ENCODE measurements at regions not wholly inside any gene's neighbourhood (a gene's known extent, or its start where the extent isn't known, plus 50 kb on each side); places are given as distances from the start of the nearest gene placed in this dataset.
"Not testable (repeated sequence)": the region's sequence is repeated elsewhere in the genome, so short reads cannot be mapped to it uniquely, and the experiment has no call there.

DNA sequence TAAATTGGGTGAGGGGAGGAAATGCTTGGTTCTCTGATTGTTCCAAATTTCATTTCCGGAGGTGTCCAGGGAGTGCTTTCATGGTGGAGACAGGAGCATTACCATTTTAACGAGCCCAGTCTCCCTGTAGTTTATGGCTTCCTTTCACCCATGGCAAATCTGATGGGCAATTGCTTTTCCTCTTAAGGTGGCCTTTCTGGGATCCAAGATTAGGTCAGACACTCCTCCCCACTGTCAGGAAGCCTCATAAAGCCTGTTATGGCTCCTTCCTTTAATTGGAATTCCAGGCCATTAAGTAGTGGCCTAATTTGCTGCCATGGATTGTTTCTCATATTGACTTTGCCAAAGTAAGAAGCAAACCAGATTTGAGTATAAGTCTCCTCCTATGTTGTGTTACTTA is 157.8 kb downstream of the PDCD6IP start:
- H3K27me3 Mint-ChIP-seq = peaks cover 0 to 6% (median 2%) of the 10 kb centered on the region in 5 donors
- Histone ChIP-seq H3K9me3 (ENCODE audit: control insufficient read depth in 2 of 3, low read length in 3 of 3) (no peaks in the 10 kb centered on the region), H3K4me1 (ENCODE audit: control insufficient read depth in 2 of 2, insufficient read depth in 2 of 2, low read length in 2 of 2) (no peaks in the 10 kb centered on the region), H3K36me3 (ENCODE audit: control insufficient read depth in 2 of 3, insufficient read depth in 3 of 3, low read length in 3 of 3) (no peaks in the 10 kb centered on the region), H3K27me3 (ENCODE audit: control insufficient read depth in 2 of 2, insufficient read depth in 2 of 2, low read length in 2 of 2) (no peaks in the 10 kb centered on the region), H3K27ac (ENCODE audit: low read depth, low read length) (no peak overlapping the region), H3K4me3 (ENCODE audit: low read length) (no peak overlapping the region)
- H3K4me1 Mint-ChIP-seq = no peaks in the 10 kb centered on the region
- H3K27ac Mint-ChIP-seq = peak overlapping the region in 1 of 9 donors; percentile 28
- DNase-seq (no peak), ATAC-seq (no peak)
- H3K36me3 Mint-ChIP-seq = no peaks in the 10 kb centered on the region
- intact Hi-C loops (cut with micrococcal nuclease) = no loop called here
- no peak overlapping the region for H3K4me3 Mint-ChIP-seq
- ChIA-PET POLR2A (no interaction called here), CTCF (no interaction called here)
- no peaks in the 10 kb centered on the region for H3K9me3 Mint-ChIP-seq

DNA sequence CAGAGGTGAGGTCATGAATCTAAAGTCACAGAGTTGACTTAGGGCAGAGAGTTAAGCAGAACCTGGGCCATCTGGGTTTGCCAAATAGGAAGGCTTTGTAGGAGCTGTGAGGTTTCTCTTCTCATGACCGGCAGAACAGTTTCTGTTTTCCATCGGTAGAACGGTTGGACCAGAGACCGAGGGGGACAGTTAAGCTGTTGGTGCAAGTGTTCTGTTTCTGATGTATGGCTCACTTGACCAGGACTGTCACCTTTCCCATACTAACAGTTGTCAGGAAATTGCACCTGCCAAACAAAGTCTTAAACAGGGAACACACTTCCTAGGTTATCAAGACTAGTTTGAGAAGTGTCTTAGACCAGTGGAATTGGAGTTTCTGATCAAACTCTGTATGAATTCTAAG is 158.3 kb downstream of the PDCD6IP start:
- Histone ChIP-seq H3K27ac (ENCODE audit: low read depth, low read length) (no peak overlapping the region), H3K4me3 (ENCODE audit: low read length) (no peak overlapping the region), H3K4me1 (ENCODE audit: control insufficient read depth in 2 of 2, insufficient read depth in 2 of 2, low read length in 2 of 2) (no peaks in the 10 kb centered on the region), H3K27me3 (ENCODE audit: control insufficient read depth in 2 of 2, insufficient read depth in 2 of 2, low read length in 2 of 2) (no peaks in the 10 kb centered on the region), H3K9me3 (ENCODE audit: control insufficient read depth in 2 of 3, low read length in 3 of 3) (no peaks in the 10 kb centered on the region), H3K36me3 (ENCODE audit: control insufficient read depth in 2 of 3, insufficient read depth in 3 of 3, low read length in 3 of 3) (no peaks in the 10 kb centered on the region)
- no peaks in the 10 kb centered on the region for H3K4me1 Mint-ChIP-seq
- POLR2A ChIA-PET = no interaction called here
- H3K27me3 Mint-ChIP-seq = peaks cover 0 to 6% (median 0%) of the 10 kb centered on the region in 5 donors
- no peak for DNase-seq
- no peak for ATAC-seq
- CTCF ChIA-PET = no interaction called here
- intact Hi-C loops (cut with micrococcal nuclease) = no loop called here
- H3K4me3 Mint-ChIP-seq = no peak overlapping the region
- peaks cover 0 to 4% (median 0%) of the 10 kb centered on the region in 11 donors for H3K9me3 Mint-ChIP-seq
- H3K36me3 Mint-ChIP-seq = no peaks in the 10 kb centered on the region
- peak overlapping the region in 1 of 9 donors; percentile 19 for H3K27ac Mint-ChIP-seq

DNA sequence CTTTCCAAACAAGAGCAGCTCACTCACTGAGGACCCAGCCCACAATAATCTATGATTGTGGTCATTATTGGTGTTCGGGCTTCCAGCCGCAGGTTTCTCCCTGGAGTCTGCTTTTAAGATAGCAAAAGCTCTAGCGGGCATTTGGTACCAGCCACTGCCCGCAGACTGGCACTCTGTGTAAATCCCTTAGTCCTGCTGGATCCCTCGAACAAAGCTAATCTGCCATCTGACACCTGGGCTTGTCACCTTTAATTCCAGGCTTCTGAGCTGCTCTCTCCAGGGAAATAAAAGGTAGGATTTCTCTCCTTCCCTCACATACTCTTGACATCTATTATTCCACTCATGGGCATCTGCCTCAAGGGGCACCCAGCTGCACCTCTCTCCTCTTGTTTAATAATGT is 158.7 kb downstream of the PDCD6IP start:
- no peak for ATAC-seq
- CTCF ChIA-PET = no interaction called here
- H3K27me3 Mint-ChIP-seq = peaks cover 0 to 6% (median 0%) of the 10 kb centered on the region in 5 donors
- H3K27ac Mint-ChIP-seq = no peak overlapping the region
- no peaks in the 10 kb centered on the region for H3K36me3 Mint-ChIP-seq
- no peak for DNase-seq
- no peaks in the 10 kb centered on the region for H3K4me1 Mint-ChIP-seq
- H3K27ac ChIP-seq (ENCODE audit: low read depth, low read length) = no peak overlapping the region
- intact Hi-C loops (cut with micrococcal nuclease) = no loop called here
- POLR2A ChIA-PET = no interaction called here
- H3K4me3 Mint-ChIP-seq = no peak overlapping the region
- no peaks in the 10 kb centered on the region for H3K9me3 ChIP-seq (ENCODE audit: control insufficient read depth in 2 of 3, low read length in 3 of 3)
- peaks cover 0 to 5% (median 0%) of the 10 kb centered on the region in 11 donors for H3K9me3 Mint-ChIP-seq
- no peaks in the 10 kb centered on the region for H3K36me3 ChIP-seq (ENCODE audit: control insufficient read depth in 2 of 3, insufficient read depth in 3 of 3, low read length in 3 of 3)
- no peak overlapping the region for H3K4me3 ChIP-seq (ENCODE audit: low read length)
- H3K27me3 ChIP-seq (ENCODE audit: control insufficient read depth in 2 of 2, insufficient read depth in 2 of 2, low read length in 2 of 2) = no peaks in the 10 kb centered on the region
- no peaks in the 10 kb centered on the region for H3K4me1 ChIP-seq (ENCODE audit: control insufficient read depth in 2 of 2, insufficient read depth in 2 of 2, low read length in 2 of 2)

DNA sequence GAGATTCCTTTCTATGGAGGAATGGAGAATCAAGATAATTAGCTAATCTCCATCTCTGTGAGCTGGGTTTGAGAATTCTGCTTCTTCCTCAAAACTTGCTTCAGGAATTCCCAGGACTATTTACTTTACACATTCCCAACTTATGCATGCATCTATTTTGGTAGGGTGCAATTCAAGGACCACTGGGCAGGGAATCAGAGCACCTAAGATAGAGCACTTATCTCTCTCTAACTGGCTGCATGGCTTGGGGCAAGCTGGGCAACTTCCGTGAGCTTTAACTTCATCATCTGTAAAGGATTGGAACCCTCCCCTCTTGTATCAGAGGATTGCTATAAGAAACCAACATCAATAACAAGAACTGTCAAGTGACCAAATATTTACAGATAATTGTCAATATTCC is 160.2 kb downstream of the PDCD6IP start:
- Mint-ChIP-seq H3K4me3 (no peak overlapping the region), H3K9me3 (peaks cover 0 to 6% (median 2%) of the 10 kb centered on the region in 11 donors), H3K27ac (no peak overlapping the region), H3K4me1 (no peaks in the 10 kb centered on the region), H3K36me3 (no peaks in the 10 kb centered on the region), H3K27me3 (peaks cover 0 to 6% (median 0%) of the 10 kb centered on the region in 5 donors)
- H3K27ac ChIP-seq (ENCODE audit: low read depth, low read length) = no peak overlapping the region
- intact Hi-C loops (cut with micrococcal nuclease) = no loop called here
- no peaks in the 10 kb centered on the region for H3K4me1 ChIP-seq (ENCODE audit: control insufficient read depth in 2 of 2, insufficient read depth in 2 of 2, low read length in 2 of 2)
- no peak for ATAC-seq
- no peaks in the 10 kb centered on the region for H3K9me3 ChIP-seq (ENCODE audit: control insufficient read depth in 2 of 3, low read length in 3 of 3)
- CTCF ChIA-PET = no interaction called here
- no peak overlapping the region for H3K4me3 ChIP-seq (ENCODE audit: low read length)
- POLR2A ChIA-PET = no interaction called here
- no peaks in the 10 kb centered on the region for H3K36me3 ChIP-seq (ENCODE audit: control insufficient read depth in 2 of 3, insufficient read depth in 3 of 3, low read length in 3 of 3)
- H3K27me3 ChIP-seq (ENCODE audit: control insufficient read depth in 2 of 2, insufficient read depth in 2 of 2, low read length in 2 of 2) = no peaks in the 10 kb centered on the region
- DNase-seq = no peak

GRCh38 chr3:33962396-33962795 is 164.0 kb downstream of the PDCD6IP start:
- Mint-ChIP-seq H3K4me1 (no peaks in the 10 kb centered on the region), H3K36me3 (no peaks in the 10 kb centered on the region), H3K9me3 (peaks cover 0 to 7% (median 2%) of the 10 kb centered on the region in 11 donors), H3K27me3 (peaks cover 0 to 6% (median 0%) of the 10 kb centered on the region in 5 donors), H3K27ac (no peak overlapping the region), H3K4me3 (no peak overlapping the region)
- POLR2A ChIA-PET = no interaction called here
- Histone ChIP-seq H3K9me3 (ENCODE audit: control insufficient read depth in 2 of 3, low read length in 3 of 3) (no peaks in the 10 kb centered on the region), H3K27ac (ENCODE audit: low read depth, low read length) (no peak overlapping the region), H3K36me3 (ENCODE audit: control insufficient read depth in 2 of 3, insufficient read depth in 3 of 3, low read length in 3 of 3) (no peaks in the 10 kb centered on the region), H3K27me3 (ENCODE audit: control insufficient read depth in 2 of 2, insufficient read depth in 2 of 2, low read length in 2 of 2) (no peaks in the 10 kb centered on the region), H3K4me3 (ENCODE audit: low read length) (no peak overlapping the region), H3K4me1 (ENCODE audit: control insufficient read depth in 2 of 2, insufficient read depth in 2 of 2, low read length in 2 of 2) (no peaks in the 10 kb centered on the region)
- ATAC-seq (no peak), DNase-seq (no peak)
- intact Hi-C loops (cut with micrococcal nuclease) = no loop called here
- CTCF ChIA-PET = no interaction called here

DNA sequence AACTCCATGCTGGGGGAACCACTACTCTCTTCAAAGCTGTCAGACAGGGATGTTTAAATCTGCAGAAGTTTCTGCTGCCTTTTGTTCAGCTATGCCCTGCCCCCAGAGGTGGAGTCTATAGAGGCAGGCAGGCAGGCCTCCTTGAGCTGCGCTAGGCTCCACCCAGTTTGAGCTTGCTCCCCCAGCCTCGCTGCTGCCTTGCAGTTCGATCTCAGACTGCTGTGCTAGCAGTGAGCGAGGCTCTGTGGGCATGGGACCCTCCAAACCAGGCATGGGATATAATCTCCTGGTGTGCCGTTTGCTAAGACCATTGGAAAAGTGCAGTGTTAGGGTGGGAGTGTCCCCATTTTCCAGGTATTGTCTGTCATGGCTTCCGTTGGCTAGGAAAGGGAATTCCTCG is 171.8 kb downstream of the PDCD6IP start:
- H3K4me1 ChIP-seq (ENCODE audit: control insufficient read depth in 2 of 2, insufficient read depth in 2 of 2, low read length in 2 of 2); ATAC-seq; H3K27me3 ChIP-seq (ENCODE audit: control insufficient read depth in 2 of 2, insufficient read depth in 2 of 2, low read length in 2 of 2); intact Hi-C loops (cut with micrococcal nuclease); DNase-seq; H3K4me3 ChIP-seq (ENCODE audit: low read length); H3K4me1 Mint-ChIP-seq; H3K4me3 Mint-ChIP-seq; CTCF ChIA-PET; H3K27ac ChIP-seq (ENCODE audit: low read depth, low read length); POLR2A ChIA-PET; H3K36me3 ChIP-seq (ENCODE audit: control insufficient read depth in 2 of 3, insufficient read depth in 3 of 3, low read length in 3 of 3); H3K27ac Mint-ChIP-seq; H3K9me3 ChIP-seq (ENCODE audit: control insufficient read depth in 2 of 3, low read length in 3 of 3): not testable (repeated sequence)
- Mint-ChIP-seq H3K27me3 (peaks cover 3 to 19% (median 12%) of the 10 kb centered on the region in 5 donors), H3K36me3 (peaks cover 0 to 15% (median 0%) of the 10 kb centered on the region in 5 donors), H3K9me3 (peaks cover 3 to 25% (median 8%) of the 10 kb centered on the region in 11 donors)

- peaks cover 3 to 19% (median 12%) of the 10 kb centered on the region in 5 donors for H3K27me3 Mint-ChIP-seq
- no peak for DNase-seq
- ATAC-seq = no peak
- H3K36me3 Mint-ChIP-seq = peaks cover 0 to 15% (median 0%) of the 10 kb centered on the region in 5 donors
- POLR2A ChIA-PET = no interaction called here
- H3K9me3 Mint-ChIP-seq = peaks cover 3 to 25% (median 8%) of the 10 kb centered on the region in 11 donors
- Histone ChIP-seq H3K27ac (ENCODE audit: low read depth, low read length) (no peak overlapping the region), H3K36me3 (ENCODE audit: control insufficient read depth in 2 of 3, insufficient read depth in 3 of 3, low read length in 3 of 3) (no peaks in the 10 kb centered on the region), H3K4me1 (ENCODE audit: control insufficient read depth in 2 of 2, insufficient read depth in 2 of 2, low read length in 2 of 2) (no peaks in the 10 kb centered on the region), H3K9me3 (ENCODE audit: control insufficient read depth in 2 of 3, low read length in 3 of 3) (no peaks in the 10 kb centered on the region), H3K4me3 (ENCODE audit: low read length) (no peak overlapping the region), H3K27me3 (ENCODE audit: control insufficient read depth in 2 of 2, insufficient read depth in 2 of 2, low read length in 2 of 2) (no peaks in the 10 kb centered on the region)
- no peak overlapping the region for H3K27ac Mint-ChIP-seq
- no peaks in the 10 kb centered on the region for H3K4me1 Mint-ChIP-seq
- no peak overlapping the region for H3K4me3 Mint-ChIP-seq
- CTCF ChIA-PET = no interaction called here
- intact Hi-C loops (cut with micrococcal nuclease) = no loop called here
These were observed 172.6 kb downstream of the PDCD6IP start for GRCh38 chr3:33971055-33971454.

All from naive thymus-derived CD4-positive, alpha-beta T cell (primary cell).